ENCODE measurements at regions not wholly inside any gene's neighbourhood (a gene's known extent, or its start where the extent isn't known, plus 50 kb on each side); places are given as distances from the start of the nearest gene placed in this dataset.

DNA sequence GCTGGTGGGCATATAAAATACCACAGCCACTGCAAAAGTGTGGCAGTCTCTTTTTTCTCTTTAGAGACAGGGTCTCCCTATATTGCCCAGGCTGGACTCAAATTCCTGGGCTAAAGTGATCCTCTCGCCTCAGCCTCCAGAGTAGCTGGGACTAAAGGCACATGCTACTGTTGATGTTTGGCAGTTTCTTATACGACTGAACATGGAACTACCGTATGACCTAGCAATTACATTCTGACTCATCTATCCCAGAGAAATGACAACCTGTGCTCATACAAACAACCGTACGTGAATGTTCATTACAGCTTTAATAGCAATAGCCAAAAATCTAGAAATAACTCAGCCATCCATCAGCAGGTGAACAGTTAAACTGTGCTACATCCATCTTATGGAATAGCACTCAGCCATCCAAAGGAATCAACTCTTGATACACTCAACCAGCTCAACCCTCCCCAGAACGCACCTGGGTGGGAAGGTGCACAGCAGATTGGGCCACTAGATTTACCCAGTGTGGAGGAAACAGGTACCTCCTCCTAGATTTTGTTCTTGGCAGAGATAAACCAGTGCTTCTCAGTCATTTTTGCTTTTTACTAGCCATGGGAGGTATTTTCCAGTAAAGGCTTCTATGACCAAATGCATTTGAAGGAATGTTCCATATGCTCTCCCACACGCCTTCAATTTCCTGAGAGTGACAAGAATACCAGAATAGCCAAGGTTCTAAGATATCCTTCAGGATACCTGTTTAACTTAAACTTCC lies 130.5 kb downstream of the MED15 start:
- DNase-seq, result no peak

DNA sequence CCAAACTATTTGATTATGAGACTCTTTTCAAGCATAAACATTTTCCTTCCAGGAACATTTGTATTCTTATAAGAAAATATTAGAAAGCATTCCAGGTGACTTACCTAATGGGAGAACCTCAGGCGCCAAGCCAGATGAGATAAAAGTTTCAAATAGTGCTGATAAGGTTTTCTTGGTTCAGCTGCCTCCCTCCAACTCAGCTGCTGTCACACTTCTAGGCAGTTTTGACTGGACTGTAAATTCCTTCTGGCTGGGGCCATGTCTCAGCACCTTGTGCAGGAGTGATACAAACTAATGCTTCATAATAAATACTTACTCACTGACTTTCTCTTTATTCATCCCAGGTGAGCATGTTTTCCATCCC lies 131.1 kb downstream of the MED15 start:
- DNase-seq, result no peak

- DNase-seq, result no peak
These were observed 131.9 kb downstream of the MED15 start for GRCh38 chr22:20639343-20639742.

GRCh38 chr22:20639750-20640149 lies 132.3 kb downstream of the MED15 start:
- DNase-seq, result no peak

DNA sequence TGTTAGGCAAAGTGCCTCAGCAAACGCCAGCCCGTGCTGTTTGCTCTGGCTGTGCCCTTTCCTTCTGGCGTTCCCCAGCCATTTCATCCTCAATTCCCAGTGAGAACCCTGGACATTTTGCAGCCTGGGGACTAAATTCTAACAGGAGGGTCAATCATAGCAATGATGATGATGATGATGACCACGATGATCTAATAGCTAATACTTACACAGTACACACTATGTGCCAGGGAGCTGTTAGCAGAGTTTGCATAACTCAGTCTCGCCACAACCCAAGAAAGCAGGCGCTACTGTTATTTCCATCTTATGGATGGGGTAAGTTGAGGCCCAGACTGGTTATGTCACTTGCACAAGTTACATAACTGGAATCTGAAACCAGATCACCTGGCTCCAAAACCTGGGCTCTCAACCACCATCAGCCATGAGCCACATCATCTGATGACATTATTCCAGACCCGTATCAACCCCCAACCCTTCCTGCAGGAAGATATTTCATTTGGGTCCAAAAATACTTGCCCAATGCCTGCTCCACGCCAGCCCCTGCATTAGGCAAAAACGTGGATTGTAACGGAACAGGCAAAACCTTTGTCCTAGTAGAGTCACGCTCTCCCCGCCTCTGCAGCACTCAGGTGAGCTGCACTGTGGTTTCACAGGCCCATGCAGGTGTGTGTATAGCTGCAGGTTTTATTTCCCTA lies 132.6 kb upstream of the SERPIND1 start:
- no peak for DNase-seq

DNA sequence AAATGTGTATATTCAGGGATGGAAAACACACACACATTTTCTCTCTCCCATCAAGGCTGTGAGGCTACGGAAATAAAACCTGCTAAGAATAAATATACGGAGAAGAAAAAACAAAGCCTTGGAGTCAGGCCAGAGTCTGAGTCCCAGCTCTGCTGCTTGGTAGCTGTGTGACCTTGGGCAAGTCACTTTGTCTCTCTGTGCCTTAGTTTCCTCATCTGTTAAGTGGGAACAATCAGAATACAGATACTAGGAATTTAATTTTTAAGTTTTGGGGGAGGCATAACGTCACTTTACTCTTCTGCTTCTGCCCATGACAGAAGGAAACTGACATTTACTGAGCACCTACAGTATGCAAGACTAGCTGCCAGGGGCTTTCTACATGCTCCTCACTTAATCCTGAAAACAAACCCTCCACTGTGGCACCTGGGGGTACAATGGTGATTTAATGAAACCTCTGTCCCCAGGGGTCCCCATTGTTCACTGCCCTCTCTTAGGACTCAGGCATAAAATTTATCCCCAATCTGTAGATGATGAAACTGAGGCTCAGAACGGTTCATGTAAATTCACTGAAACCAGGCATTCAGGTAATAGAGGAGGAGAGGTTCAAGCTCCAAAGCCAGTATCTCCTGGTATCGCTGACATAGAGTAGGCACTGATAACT lies 131.9 kb upstream of the SERPIND1 start:
- DNase-seq, result no peak

- no peak for DNase-seq
These were observed 131.2 kb upstream of the SERPIND1 start for GRCh38 chr22:20642668-20643179.

- no peak for DNase-seq
These were observed 129.8 kb upstream of the SERPIND1 start for GRCh38 chr22:20644071-20644642.

DNA sequence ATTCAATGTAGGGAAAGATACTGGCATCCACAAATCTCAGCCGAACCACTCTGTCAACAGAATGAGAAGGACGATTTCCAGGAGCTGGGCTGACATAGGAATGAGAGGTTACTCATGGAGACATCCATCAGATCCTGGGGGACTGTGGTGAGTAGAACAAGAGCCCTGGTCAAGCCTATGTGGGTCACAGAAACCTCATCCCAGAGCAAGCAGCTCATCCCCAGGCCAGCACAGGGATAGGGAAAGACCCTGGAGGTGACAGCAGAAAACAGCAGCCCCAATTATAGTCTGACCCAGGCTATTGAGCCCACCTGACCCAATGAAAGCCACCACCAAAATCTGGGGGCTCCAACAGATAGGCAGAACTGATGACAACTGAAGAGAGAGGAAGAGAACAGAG lies 128.0 kb upstream of the SERPIND1 start:
- DNase-seq, result no peak

GRCh38 chr22:20646415-20646814 lies 127.5 kb upstream of the SERPIND1 start:
- DNase-seq, result no peak

GRCh38 chr22:20646906-20647305 lies 127.0 kb upstream of the SERPIND1 start:
- no peak for DNase-seq

GRCh38 chr22:20647586-20648305 lies 126.2 kb upstream of the SERPIND1 start:
- DNase-seq, result no peak

- DNase-seq, result no peak
These were observed 125.5 kb upstream of the SERPIND1 start for GRCh38 chr22:20648306-20648903.

DNA sequence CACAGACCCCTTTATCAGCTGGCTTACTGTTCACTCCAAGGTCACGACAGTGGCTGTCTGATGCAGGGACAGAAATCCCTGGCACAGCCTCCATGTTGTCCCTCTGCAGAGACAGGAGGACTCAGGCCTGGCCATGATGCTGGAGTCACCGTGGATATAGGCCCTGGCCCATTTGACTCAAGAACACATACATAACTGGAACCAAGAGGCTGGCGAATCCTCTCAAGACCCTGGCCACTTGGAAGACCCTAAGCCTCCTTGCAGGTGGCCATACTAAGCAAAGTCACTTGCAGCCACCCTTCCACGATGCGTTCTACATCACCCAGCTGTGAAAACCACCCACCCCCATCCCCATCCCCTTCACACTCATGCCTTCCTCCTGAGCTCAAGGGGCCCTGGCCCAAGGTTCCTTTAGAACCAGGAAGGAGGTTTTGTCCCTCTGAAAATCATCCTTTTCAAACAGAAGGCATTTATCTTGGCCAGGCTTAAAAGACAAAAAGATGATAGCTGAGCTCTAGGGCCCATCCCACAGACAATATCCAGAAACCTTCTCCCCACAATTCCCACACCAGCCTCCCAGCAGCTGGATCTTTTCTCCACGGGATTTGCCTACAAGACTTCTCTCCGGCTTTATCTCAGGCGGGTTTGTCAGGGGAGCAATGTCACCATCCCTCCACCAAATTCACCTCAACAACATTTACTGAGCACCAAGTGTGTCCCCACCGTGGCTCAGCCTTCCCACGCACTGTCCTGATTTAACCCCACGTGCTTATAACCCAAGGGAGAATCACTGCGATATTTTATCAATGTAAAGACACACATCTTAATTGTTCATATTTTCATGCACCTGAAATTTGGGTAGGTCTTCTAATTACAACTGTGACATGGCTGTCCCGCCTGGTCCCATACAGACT lies 123.4 kb upstream of the SERPIND1 start:
- DNase-seq, result no peak

DNA sequence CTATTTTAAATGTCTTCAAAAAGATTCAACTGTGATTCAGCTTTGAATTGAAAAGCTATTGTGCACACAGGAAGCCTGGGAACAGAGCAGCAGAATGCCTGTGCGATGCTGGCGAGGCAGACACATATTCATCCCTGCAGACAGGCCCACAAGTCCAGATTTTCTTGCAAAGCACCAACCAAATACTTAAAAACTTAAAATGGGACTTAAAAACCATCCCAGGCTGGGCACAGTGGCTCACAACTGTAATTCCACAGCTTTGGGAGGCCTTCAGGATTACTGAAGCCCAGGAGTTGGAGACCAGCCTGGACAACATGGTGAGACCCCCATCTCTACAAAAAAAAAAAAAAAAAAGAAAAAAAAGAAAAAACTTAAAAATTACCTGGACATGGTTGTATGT lies 122.6 kb upstream of the SERPIND1 start:
- no peak for DNase-seq

- no peak for DNase-seq
These were observed 121.8 kb upstream of the SERPIND1 start for GRCh38 chr22:20652130-20652529.

GRCh38 chr22:20652582-20652981 lies 121.3 kb upstream of the SERPIND1 start:
- DNase-seq, result no peak

DNA sequence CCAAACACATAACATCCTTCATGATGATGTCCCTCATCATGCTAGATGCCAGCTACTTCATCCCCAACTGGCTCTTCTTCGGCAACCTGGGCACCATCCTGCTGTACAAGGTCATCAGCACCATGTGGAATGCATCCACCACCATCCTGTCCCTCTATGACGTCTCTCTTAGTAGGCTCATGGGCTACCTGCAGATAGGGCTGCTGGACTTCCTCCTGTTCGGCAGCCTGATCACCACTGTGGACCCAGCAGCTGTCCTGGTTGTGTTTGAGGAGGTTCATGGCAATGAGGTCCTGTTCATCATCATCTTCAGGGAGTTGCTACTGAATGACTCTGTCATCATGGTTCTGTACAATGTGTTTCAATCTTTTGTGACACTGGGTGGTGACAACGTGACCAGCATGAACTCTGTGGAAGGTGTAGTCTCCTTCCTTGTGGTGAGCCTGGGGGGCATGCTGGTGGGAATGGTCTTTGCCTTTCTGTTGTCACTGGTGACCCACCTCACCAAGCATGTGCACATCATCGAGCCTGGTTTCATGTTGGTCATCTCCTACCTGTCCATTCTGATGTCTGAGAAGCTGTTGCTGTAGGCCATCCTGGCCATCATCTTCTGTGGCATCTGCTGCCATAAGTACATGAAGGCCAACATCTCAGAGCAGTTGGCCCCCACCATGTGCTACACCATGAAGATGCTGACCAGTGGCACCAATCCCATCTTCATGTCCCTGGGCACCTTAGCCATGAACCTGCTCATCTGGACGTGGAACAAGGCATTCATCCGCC lies 120.7 kb upstream of the SERPIND1 start:
- no peak for DNase-seq

DNA sequence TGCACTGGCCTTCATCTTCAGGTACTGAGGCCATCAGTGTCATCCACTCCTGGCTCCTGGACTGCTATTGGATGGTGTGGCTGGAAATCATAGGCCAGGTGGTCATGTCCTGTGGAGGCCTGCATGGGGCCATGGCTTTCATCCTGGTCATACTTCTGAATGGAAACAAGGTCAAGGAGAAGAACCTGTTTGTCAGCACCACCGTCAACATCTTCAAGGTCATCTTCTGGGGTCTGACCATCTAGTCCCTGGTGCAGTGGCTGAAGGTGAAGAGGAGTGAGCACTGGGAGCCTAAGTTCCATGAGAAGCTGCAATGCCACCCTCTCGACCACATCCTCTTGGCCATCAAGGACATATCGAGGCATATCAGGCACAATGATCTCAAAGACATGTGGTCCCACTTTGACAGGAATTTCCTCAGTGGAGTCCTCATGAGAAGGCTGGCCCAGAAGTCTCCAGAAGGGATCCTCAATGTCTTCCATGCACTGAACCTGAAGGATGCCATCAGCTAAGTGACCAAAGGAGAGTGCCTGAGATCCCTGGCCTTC lies 120.0 kb upstream of the SERPIND1 start:
- no peak for DNase-seq
